Ovary (tissue), 7 donors: ENCODE measurements at regions not wholly inside any gene's neighbourhood (a gene's known extent, or its start where the extent isn't known, plus 50 kb on each side); places are given as distances from the start of the nearest gene placed in this dataset.
"Not testable (repeated sequence)": the region's sequence is repeated elsewhere in the genome, so short reads cannot be mapped to it uniquely, and the experiment has no call there.

Source experiments
- DNase-seq, 5 donors: peaks; one replicate each; pipeline ENCODE4 v3.0.0-alpha.2; 2019 to 2020
- H3K27ac ChIP-seq, 2 donors: fragments of 200-600 bp; one replicate each; pipeline versions ENCODE4 v1.5.1 to v1.8.0; 2019 to 2022
- H3K27me3 ChIP-seq: fragments of 200-600 bp; one replicate; pipeline ENCODE4 v1.8.0; 2022
- H3K36me3 ChIP-seq: fragments of 200-600 bp; sonication (generic); one replicate; pipeline ENCODE4 v1.5.1; 2019
- H3K4me1 ChIP-seq: one replicate; pipeline ENCODE4 v1.8.1; 2013; ENCODE audit warnings: mild to moderate bottlenecking, moderate library complexity; ENCODE audit not compliant: insufficient read depth
- H3K4me3 ChIP-seq: fragments of 200-600 bp; sonication (generic); one replicate; pipeline ENCODE4 v1.5.1; 2017
- H3K9me3 ChIP-seq, 2 donors: fragments of 200-600 bp in 1 of 2; sonication (generic) in 1 of 2; one replicate each; pipeline versions ENCODE4 v1.5.1 to v1.8.1; 2013 to 2019; ENCODE audit warnings: mild to moderate bottlenecking in 1 of 2, moderate library complexity in 1 of 2
- EP300 ChIP-seq: sonication (generic); formaldehyde crosslinking; IDR thresholded peaks from one replicate; pipeline ENCODE4 v1.6.1; 2017; ENCODE audit warnings: antibody characterized with exemption
- POLR2A ChIP-seq: fragments of 450-650 bp; IDR thresholded peaks from one replicate; pipeline ENCODE4 v1.6.1; 2017; ENCODE audit warnings: antibody characterized with exemption, mild to moderate bottlenecking, moderate library complexity
- WGBS, 3 donors: extraction: QIAGEN DNeasy Blood & Tissue Kit in 1 of 3; methylation state at CpG; one replicate each; pipeline versions ENCODE4 v1.1.5 to v1.1.7; 2013 to 2017; 5-methylcytosine and 5-hydroxymethylcytosine counted together
- intact Hi-C, 4 donors: fragments of 100-400 bp; cut with DNase I; formaldehyde crosslinking; loops; one replicate each; pipeline versions ENCODE4 v1.11.0 to v1.15.1; 2022 to 2023
- TF ChIP-seq, protein P1 (sequence below), 3 donors: fragments of 450-650 bp in 2 of 3; fragments of 200-600 bp in 1 of 3; IDR thresholded peaks; one replicate each; pipeline versions ENCODE4 v1.5.1 to v1.8.0; 2016 to 2022; ENCODE audit warnings: antibody characterized with exemption in 3 of 3, mild to moderate bottlenecking in 1 of 3
- donor health status: DM: no; HTN: no; CAD: no; lungs with moderate emphysema.
- donor health status: DM: no; HTN: no; CAD: no.
- donor health status: Bipolar disorder and iron deficiency.
- donor health status: DM: no; HTN: no; CAD: no.
- donor health status: DM: yes; HTN: yes; CAD: no.

DNA sequence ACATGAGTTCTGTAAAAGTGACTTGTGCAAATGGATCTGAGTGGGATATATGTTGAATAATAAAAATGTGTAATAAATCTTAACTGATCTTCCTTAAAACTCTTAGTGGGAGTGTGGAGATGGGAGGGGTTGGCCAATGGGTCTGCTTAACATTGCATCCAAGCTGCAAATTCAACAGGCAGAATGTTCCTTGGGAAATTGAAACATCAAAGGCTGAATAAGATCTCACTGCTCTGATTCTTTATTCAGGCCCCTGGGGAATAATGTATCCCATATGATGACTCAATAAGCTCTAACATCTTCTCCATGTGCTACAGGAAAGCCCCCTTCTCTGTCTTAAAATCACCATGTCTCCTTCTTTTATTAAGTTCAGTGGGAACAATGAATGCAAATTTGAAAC, 373.2 kb upstream of the PODXL start:
- intact Hi-C loops: no loop called here
- Histone ChIP-seq H3K27me3 (no peaks in the 10 kb centered on the region), H3K36me3 (no peaks in the 10 kb centered on the region), H3K9me3 (no peaks in the 10 kb centered on the region), H3K27ac (no peak overlapping the region), H3K4me3 (no peak overlapping the region), H3K4me1 (no peaks in the 10 kb centered on the region)
- TF ChIP-seq POLR2A: no peak
- TF ChIP-seq, protein P1, sequence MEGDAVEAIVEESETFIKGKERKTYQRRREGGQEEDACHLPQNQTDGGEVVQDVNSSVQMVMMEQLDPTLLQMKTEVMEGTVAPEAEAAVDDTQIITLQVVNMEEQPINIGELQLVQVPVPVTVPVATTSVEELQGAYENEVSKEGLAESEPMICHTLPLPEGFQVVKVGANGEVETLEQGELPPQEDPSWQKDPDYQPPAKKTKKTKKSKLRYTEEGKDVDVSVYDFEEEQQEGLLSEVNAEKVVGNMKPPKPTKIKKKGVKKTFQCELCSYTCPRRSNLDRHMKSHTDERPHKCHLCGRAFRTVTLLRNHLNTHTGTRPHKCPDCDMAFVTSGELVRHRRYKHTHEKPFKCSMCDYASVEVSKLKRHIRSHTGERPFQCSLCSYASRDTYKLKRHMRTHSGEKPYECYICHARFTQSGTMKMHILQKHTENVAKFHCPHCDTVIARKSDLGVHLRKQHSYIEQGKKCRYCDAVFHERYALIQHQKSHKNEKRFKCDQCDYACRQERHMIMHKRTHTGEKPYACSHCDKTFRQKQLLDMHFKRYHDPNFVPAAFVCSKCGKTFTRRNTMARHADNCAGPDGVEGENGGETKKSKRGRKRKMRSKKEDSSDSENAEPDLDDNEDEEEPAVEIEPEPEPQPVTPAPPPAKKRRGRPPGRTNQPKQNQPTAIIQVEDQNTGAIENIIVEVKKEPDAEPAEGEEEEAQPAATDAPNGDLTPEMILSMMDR (IDR thresholded peaks at IDR 0.05): no peak
- TF ChIP-seq EP300: no peak
- no peak for DNase-seq

DNA sequence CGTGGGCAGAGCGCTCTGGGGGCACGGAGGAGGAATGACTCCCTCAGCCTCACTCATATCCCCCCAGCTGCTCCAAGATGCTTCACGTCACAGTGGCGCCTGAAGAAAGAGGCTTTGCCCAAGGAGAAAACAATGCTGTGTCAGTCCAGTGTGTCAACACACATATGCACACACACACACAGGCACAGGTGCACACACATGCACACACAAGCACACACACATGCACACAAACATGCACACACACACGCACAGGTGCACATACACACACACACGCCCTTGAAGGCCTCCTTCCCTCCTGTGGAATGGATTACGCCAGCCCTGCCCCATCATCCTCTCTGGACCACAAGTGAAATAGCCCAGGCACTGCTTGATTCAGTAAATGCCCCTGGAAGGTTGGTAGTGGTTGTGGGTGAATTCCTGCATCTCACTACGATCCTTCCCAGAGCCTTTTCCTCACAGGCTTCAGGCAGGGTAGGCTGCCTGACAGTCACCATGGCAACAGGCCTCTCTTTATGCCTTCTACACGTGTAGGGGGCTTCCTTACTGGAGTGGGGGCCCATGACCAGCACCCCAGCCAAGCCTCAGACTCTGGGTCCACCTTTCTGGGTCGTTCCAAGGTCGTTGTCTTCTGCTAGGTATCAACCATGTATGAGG, 371.5 kb upstream of the PODXL start:
- H3K9me3 ChIP-seq: no peaks in the 10 kb centered on the region
- no peak overlapping the region for H3K4me3 ChIP-seq
- 47 to 56% (median 48%) methylated on average over 12 of the region's 12 CpGs for WGBS, 3 donors
- no peaks in the 10 kb centered on the region for H3K4me1 ChIP-seq
- no peaks in the 10 kb centered on the region for H3K36me3 ChIP-seq
- no peak overlapping the region for H3K27ac ChIP-seq
- no peak for TF ChIP-seq POLR2A
- no peak for TF ChIP-seq EP300
- TF ChIP-seq, protein P1 (IDR thresholded peaks at IDR 0.05): no peak
- DNase-seq: no peak
- no peaks in the 10 kb centered on the region for H3K27me3 ChIP-seq
- intact Hi-C loops: no loop called here

DNA sequence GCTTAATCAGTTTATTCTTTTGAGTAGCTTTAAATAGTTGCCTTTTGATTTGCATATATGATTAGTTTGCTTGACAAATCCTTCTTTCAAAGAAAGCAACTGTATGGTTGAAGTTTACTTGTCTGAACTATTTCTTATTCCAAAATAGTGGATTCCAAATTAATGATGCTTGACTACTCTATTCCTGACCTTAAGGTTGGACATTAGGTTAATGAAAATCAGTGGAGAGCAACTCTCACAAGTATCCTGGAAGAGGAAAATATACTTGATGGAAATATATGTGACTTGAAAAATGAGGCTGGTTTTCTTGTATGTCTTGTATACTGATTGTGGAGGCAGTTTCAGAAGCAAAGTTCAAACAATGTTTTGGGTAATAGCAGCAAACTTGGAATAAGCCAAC, 369.2 kb upstream of the PODXL start:
- Histone ChIP-seq H3K27ac (no peak overlapping the region), H3K4me3 (no peak overlapping the region), H3K4me1 (no peaks in the 10 kb centered on the region), H3K36me3 (no peaks in the 10 kb centered on the region), H3K27me3 (no peaks in the 10 kb centered on the region), H3K9me3 (no peaks in the 10 kb centered on the region)
- intact Hi-C loops: no loop called here
- DNase-seq: no peak
- TF ChIP-seq POLR2A: no peak
- no peak for TF ChIP-seq EP300
- TF ChIP-seq, protein P1 (IDR thresholded peaks at IDR 0.05): no peak

DNA sequence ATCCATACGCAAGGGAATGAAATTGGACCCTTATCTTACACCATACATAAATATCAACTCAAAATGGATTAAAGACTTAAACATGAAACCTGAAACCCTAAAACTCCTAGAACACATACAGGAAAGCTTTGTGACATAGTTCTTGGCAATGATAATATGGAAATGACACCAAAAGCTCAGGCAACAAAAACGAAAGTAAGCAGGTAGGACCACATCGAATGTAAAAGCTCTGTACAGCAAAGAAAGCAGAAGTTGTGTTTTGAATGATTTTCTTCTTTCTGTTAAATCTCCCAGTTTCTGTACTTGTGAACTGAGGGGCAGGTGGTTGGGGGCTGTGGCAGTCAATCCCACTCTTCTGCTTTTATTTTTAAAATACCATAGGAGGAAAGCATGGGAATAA, 368.4 kb upstream of the PODXL start:
- H3K27me3 ChIP-seq: no peaks in the 10 kb centered on the region
- intact Hi-C loops: no loop called here
- H3K4me1 ChIP-seq: no peaks in the 10 kb centered on the region
- 81 to 85% (median 82%) methylated on average over 3 of the region's 3 CpGs for WGBS, 3 donors
- H3K9me3 ChIP-seq: no peaks in the 10 kb centered on the region
- H3K27ac ChIP-seq: no peak overlapping the region
- no peaks in the 10 kb centered on the region for H3K36me3 ChIP-seq
- TF ChIP-seq POLR2A: no peak
- TF ChIP-seq, protein P1 (IDR thresholded peaks at IDR 0.05): no peak
- TF ChIP-seq EP300: no peak
- no peak overlapping the region for H3K4me3 ChIP-seq
- DNase-seq: no peak

DNA sequence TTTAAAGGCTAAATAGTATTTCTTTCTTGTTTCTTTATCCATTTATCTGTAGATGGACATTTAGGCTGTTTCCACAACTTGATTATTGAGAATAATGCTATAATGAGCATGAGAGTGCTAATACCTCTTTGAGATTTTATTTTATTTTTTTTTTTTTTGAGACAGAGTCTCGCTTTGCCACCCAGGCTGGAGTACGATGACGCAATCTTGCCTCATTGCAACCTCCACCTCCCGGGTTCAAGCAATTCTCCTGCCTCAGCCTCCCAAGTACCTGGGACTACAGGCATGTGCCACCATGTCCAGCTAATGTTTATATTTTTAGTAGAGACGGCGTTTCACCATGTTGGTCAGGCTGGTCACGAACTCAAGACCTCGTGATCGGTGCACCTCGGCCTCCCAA, 366.5 kb upstream of the PODXL start:
- WGBS, 3 donors: 96% methylated on average over 10 of the region's 10 CpGs
- DNase-seq, H3K4me1 ChIP-seq, H3K27me3 ChIP-seq, H3K9me3 ChIP-seq, intact Hi-C loops, H3K27ac ChIP-seq, H3K4me3 ChIP-seq, H3K36me3 ChIP-seq: not testable (repeated sequence)
